ENCODE measurements at regions not wholly inside any gene's neighbourhood (a gene's known extent, or its start where the extent isn't known, plus 50 kb on each side); places are given as distances from the start of the nearest gene placed in this dataset.

- DNase-seq = no peak
Measured at GRCh38 chr9:126275386-126276001, 51.1 kb upstream of the MVB12B start.

GRCh38 chr9:126276056-126276728 is 50.4 kb upstream of the MVB12B start:
- DNase-seq = no peak

Measured in activated CD4-positive, alpha-beta T cell treated with anti-CD3 and anti-CD28 coated beads for 48 hours (primary cell).